GM21825 (cell line): ENCODE measurements at regions not wholly inside any gene's neighbourhood (a gene's known extent, or its start where the extent isn't known, plus 50 kb on each side); places are given as distances from the start of the nearest gene placed in this dataset.
"Not testable (repeated sequence)": the region's sequence is repeated elsewhere in the genome, so short reads cannot be mapped to it uniquely, and the experiment has no call there.

Source experiments
- ATAC-seq: cut with Tn5 transposase; IDR thresholded peaks from one replicate; pipeline ENCODE4 v1.9.1; 2021; ENCODE audit warnings: mild to moderate bottlenecking, moderate library complexity; ENCODE audit not compliant: unreplicated experiment

- ATAC-seq, result no peak
Measured at GRCh38 chr12:131287015-131287937, 333.6 kb downstream of the ADGRD1 start.

- ATAC-seq, result no peak
Measured at GRCh38 chr12:131287938-131288764, 334.4 kb downstream of the ADGRD1 start.

DNA sequence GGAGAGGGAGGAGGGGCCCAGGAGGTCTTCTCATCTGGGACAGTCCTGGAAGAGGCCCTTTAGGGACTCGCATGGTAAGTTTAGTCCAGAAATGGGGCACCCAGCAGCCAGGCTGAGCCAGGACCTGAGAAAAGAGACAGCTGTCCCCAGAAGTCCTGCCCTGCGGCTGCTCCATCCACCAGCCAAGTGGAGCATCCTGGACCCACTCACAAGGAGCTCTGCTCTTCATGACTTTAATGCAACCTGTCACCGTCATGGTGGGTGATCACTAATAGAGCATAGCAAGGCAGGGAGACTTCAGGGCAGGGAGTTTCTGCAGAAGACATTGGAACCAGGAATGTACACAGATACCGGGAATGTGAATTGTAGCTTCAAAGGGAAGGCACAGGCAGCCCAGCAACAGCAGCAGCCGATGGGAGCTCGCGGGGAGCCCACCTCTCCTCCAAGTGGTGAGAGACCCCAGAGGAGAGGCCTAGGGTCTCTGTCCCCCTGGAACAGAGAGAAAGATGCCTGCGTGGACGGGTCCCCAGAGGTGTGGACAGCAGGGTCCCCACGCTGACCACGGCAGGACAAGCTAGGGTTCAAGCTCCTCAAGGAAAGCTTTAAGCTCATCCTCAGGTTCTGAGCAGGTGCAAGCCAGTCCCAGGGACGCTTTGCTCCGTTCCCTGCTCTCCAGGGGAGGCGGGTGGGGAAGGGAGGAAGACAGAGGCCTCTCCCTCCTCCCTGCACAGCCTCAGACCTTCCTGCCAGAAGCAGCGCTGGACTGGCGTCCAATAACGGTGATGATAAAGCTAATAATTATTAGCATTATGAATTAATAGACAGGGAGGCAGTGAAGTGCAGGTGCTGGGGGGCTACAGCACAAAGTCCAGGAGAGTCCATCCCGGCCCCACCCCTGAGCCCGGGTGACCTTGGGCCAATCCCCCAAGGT is 335.3 kb downstream of the ADGRD1 start:
- ATAC-seq, result not testable (repeated sequence)

GRCh38 chr12:131289807-131290206 is 336.1 kb downstream of the ADGRD1 start:
- ATAC-seq, result not testable (repeated sequence)

DNA sequence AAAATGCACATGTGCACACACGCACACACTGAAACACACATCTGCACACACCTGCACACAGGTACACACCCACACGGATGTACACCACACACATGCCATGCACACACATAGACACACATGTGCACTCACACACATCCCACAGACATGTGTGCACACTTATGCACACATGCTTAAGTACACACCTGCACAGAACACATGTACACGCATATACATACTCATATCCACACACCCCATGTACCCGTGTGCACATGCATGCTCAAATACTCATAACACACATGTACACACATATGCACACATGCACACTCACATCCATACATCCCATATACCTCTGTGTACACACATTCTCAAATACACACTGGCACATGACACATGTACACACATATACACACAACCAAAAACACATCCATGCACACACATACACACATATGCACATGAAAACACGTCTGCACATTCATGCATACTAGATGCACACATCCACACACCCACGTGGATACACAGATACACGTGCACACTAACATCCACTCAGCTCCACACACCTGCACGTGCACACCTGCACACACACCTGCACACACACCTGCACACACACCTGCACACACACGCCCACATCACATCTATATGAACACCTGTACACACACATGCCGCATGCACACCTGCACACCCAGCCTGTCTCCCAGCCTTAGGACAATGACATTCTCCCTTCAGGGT is 336.7 kb downstream of the ADGRD1 start:
- no peak for ATAC-seq

GRCh38 chr12:131293071-131294015 is 339.6 kb downstream of the ADGRD1 start:
- not testable (repeated sequence) for ATAC-seq

- not testable (repeated sequence) for ATAC-seq
Measured at GRCh38 chr12:131294716-131295115, 341.0 kb downstream of the ADGRD1 start.

GRCh38 chr12:131295117-131295516 is 341.4 kb downstream of the ADGRD1 start:
- ATAC-seq, result not testable (repeated sequence)

GRCh38 chr12:131295559-131295958 is 341.9 kb downstream of the ADGRD1 start:
- not testable (repeated sequence) for ATAC-seq

DNA sequence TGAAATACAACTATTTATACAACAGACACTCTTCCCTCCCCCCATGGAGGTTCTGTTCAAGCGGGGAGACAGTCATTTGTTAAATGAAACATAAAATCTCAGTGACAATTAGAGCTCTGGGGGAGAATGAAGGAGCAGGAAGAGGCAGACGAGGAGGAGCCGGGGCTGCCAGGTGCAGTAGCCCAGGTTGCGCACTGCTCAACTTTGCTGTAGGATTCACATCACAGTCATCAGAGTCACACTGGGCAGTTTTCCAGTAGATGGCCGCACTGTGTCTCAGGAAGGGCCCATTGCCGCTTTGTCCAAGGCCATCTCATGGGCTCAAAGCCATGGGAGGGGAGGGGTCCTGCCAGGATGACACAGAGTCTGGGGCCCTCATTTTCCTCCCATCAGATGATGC is 342.4 kb downstream of the ADGRD1 start:
- not testable (repeated sequence) for ATAC-seq

DNA sequence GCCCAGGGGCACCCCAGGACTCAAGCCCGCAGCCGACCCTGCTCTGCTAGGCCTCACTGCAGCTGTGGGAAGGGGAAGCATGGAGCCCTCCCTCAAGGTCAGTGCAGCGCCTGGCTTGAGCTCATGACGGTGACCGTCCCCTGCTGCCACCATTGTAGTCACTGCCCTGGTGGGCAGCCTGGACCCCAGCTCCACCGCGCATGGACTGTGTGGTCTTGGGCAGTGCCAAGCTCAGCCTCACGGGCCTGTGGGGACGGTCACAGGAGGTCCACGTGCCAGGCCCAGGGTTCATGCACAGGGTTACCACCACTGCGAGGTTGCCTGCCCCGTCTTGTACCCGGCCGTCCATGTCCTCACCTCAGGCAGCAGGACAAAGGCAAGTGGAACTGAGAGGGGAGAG is 342.9 kb downstream of the ADGRD1 start:
- not testable (repeated sequence) for ATAC-seq

DNA sequence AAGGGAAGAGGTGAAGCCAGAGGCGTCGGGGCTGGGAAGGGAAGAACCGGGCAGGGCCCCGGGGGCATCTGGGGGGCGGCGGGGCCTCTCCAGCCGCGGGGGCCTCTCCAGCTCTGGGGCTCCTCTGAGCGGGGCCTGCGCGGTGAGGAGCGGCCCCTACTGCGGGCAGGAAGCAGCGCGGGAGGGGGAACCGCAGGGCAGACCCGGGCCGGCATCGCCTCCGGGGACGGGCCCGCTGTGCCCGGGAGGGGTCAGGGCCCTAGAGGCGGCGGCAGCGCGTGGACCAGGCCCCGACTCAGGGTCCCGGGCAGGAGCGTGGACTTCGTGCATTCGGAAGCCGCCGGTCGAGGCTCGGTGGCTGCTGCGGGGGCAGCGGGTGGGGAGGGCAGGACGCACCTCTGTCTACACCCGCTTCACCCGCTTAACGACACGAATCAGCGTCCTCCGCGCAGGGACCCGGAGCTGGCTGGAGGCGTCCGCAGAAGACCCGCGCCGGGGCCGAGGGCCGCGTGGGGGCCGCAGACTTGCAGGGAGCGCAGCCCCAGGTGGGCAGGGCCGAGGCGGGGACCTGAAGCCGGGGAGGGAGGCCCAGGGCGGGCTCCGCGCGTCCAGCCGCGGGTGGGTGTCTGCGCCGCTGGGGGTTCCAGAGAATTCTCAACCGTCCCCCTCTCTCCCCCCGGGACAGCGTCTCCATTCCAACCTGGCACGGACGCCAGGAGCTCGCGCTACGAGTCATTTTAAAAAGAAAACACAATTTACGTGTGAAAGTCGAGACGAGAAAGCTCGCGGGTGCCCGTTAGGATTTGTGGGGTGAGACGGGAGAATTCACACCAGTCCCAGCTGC is 345.0 kb downstream of the ADGRD1 start:
- not testable (repeated sequence) for ATAC-seq

GRCh38 chr12:131299370-131299701 is 345.6 kb downstream of the ADGRD1 start:
- not testable (repeated sequence) for ATAC-seq

DNA sequence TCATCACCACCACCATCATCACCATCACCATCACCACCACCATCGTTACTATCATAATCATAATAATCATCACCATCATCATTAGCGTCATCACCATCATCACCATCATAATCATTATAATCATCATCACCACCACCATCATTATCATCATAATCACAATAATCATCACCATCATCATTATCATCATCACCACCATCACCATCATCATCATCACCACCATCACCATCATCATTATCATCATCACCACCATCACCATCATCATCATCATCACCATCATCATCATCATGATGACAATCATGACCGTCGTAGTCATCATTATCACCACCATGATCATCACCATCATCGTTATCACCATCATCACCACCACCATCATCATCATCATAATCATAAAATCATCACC is 349.9 kb downstream of the ADGRD1 start:
- not testable (repeated sequence) for ATAC-seq

DNA sequence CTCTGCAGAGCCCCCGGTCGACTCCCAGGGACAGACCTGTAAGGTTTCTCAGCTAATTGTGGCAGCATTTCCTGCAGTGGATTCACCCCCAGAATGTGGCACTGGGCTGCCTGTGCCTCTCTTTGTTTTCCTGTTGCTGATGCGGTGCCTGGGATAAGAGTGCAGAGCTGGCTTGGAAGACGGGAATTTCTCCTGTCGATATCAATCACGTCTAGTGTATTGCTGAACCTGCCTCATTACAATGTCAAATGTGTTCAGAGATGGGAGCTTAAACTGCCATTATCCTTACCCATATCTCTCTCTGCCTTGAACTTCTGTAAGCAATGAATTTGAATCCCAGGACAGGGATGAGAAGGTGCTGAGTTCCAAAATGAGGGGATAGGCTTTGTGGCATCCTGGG is 350.9 kb downstream of the ADGRD1 start:
- ATAC-seq, result not testable (repeated sequence)

GRCh38 chr12:131309700-131310099 is 356.0 kb downstream of the ADGRD1 start:
- no peak for ATAC-seq

DNA sequence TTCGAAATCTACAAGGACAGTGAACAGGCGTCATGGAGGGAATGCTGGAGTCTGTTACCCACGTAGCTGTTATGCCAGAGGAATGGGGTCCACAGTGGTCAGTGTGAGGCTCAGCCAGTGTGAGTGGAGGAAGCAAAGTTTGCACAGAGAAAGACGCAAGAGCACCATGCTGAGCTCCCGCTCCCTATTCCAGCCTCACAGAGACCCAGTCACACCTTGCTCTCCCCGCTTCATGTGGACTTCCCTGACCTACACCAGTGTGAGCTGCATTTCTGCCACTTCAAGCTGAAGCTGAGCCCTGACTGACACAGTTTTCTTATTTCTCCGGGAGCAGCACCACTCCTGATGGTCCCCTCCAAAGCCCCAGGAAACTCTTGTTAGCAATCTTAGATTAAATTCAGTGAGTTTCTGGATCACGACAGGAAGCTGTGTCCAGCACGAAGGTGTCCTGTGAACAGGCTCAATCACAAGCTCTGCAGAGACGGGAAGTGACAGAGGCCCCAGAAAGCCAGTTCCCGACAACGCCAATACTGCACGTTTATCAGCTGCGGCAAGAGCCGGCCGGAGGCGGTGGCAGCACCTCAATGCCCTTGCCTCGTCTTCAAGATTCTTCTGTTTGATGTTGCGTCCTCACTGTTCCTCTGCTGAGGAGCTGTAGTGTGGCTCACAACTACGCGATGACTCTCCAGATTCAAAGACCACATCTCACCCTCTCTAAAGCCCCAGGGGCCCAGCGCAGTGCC is 356.7 kb downstream of the ADGRD1 start:
- ATAC-seq, result not testable (repeated sequence)
